C4-2B (cell line): ENCODE measurements at regions not wholly inside any gene's neighbourhood (a gene's known extent, or its start where the extent isn't known, plus 50 kb on each side); places are given as distances from the start of the nearest gene placed in this dataset.

Experiments used
- CTCF ChIP-seq: fragments of 450-650 bp; conservative IDR thresholded peaks from 2 replicates; pipeline ENCODE4 v1.5.1; 2017; ENCODE audit warnings: mild to moderate bottlenecking
- ZFX ChIP-seq: fragments of 450-650 bp; IDR thresholded peaks from 2 replicates; pipeline ENCODE4 v1.6.1; 2017

- no peak for TF ChIP-seq CTCF
- no peak for TF ChIP-seq ZFX
These were observed 394.3 kb downstream of the TMEM135 start for GRCh38 chr11:87432022-87432421.
